GM03348 (cell line): ENCODE measurements at regions not wholly inside any gene's neighbourhood (a gene's known extent, or its start where the extent isn't known, plus 50 kb on each side); places are given as distances from the start of the nearest gene placed in this dataset.
"Not testable (repeated sequence)": the region's sequence is repeated elsewhere in the genome, so short reads cannot be mapped to it uniquely, and the experiment has no call there.

Source experiments
- DNase-seq: peaks from one replicate; pipeline ENCODE4 v3.0.0; 2012; ENCODE audit warnings: low spot score

- DNase-seq, result no peak
These were observed 427.0 kb upstream of the SPTLC3 start for GRCh38 chr20:12581644-12582289.

- not testable (repeated sequence) for DNase-seq
These were observed 426.1 kb upstream of the SPTLC3 start for GRCh38 chr20:12582710-12583109.

GRCh38 chr20:12591949-12592470 is 416.8 kb upstream of the SPTLC3 start:
- DNase-seq, result no peak

DNA sequence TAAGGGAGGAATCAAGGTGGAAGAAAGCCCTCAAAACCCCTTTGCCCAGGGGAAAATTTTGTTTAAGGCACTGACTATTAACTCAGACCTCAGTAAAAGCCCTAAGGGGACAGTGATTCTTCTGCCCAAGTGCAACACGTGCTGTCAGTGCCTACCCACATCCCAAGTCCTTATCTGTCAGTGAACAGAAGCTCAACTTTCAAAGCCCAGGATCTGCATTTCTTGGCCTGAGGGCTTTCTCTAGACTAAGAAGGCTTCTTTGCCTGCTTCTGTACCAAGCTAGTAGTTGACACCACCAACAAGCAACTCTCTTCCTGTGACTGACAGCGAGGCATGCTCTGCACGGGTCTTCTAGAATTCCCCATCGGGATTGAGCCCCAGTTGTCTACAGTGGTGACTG is 416.0 kb upstream of the SPTLC3 start:
- DNase-seq, result no peak

DNA sequence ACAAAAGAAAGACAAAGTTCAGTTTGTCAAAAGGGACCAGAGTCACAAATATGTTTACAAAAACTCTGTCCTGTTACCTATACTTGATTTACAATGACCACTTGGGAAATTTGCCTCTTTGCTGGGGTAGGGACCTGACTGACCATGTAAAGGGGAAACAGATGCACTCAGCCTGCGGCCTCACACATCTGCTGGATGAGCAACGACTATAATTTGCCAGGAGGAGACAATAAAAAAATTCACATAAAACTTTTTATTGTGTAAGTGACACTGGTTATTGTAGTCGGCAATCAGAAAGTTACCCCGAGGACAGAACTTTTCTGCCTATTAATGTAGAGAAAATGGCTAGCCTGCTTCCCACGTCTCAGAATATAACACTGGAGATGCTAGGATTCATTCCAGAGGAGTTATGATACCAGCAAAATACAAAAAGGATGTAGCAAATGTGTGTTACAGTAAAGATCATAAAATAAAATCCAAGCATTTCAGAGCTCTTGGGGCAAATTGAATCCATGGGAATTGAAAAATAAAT is 415.4 kb upstream of the SPTLC3 start:
- DNase-seq, result no peak

- no peak for DNase-seq
These were observed 414.2 kb upstream of the SPTLC3 start for GRCh38 chr20:12594410-12595088.

GRCh38 chr20:12595841-12596240 is 412.9 kb upstream of the SPTLC3 start:
- DNase-seq, result no peak

- no peak for DNase-seq
These were observed 411.9 kb upstream of the SPTLC3 start for GRCh38 chr20:12596863-12597262.

- DNase-seq, result no peak
These were observed 411.2 kb upstream of the SPTLC3 start for GRCh38 chr20:12597551-12597950.

DNA sequence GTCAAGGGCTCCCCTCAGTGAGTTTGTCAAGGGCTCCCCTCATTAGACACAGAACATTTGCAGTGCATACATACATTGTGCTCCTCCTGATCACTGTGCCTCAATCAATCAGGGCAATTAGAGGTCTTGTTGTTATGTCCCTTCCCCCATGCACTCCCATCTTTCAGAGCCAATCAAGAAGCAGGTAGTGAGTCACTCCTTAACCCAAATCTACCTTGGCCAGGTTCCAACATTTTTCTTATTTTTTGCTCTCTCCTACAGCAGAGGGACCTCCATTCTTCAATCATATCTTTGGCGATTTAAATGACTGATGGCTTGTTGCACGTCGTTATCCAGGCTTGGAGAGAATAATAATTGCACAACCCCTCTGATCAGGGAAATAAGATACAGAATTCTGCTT is 409.9 kb upstream of the SPTLC3 start:
- DNase-seq, result no peak

GRCh38 chr20:12599494-12599893 is 409.3 kb upstream of the SPTLC3 start:
- no peak for DNase-seq

DNA sequence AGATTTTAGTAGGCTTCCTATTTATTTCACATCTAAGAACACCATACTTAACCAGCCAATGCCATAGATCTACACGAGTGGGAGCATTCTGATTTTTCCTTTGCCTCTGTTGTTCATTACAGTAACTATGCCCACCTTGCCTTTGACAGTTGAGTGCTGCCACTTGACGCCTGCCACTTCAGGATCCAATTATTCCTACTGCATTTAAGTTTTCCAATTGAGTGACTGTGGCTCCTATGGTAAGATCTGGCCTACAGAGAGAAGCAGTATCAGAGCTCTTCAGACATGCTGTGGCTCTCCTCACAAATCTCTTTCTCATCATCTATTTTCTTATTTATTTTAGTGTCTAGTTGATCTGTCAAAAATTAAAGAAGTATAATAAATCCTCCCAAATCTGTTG is 403.0 kb upstream of the SPTLC3 start:
- DNase-seq, result no peak

DNA sequence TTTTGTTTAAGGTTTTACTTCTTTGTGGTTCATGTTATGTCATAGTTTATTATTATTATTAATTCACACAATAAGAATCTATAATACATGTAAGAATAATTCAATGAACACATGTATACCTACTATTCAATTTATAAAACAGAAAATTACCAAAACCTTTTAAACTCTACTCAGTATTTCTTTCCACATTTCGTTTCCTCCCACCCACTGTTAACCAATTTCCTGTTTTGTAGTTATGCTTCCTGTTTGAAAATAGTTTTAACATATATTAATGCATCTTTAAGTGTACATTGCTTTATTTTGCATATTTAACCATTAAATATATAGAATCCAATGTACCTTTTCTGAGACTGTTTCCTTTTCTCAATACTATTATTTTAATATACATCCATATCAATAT is 397.9 kb upstream of the SPTLC3 start:
- no peak for DNase-seq

- no peak for DNase-seq
These were observed 394.0 kb upstream of the SPTLC3 start for GRCh38 chr20:12614764-12615163.

GRCh38 chr20:12617076-12617475 is 391.7 kb upstream of the SPTLC3 start:
- no peak for DNase-seq

DNA sequence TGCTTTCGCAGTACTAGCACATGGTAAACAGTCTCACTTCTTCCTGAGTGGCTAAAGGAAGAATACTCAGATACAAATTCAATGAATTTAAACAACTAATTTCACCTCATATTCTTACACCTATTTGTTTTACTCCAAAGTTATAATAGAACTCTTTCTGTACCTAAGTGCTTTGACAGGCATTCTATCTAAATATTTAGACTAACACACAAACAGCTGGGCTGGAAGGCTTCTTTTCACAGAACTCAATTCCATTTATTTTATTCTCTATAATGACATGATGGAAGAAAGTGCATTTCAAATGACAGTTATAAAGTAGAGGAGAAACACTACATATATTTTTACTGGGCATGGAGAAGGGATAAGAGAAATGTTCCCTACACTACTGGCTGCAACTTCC is 384.9 kb upstream of the SPTLC3 start:
- DNase-seq, result no peak

- no peak for DNase-seq
These were observed 381.3 kb upstream of the SPTLC3 start for GRCh38 chr20:12627485-12627884.

- DNase-seq, result no peak
These were observed 370.0 kb upstream of the SPTLC3 start for GRCh38 chr20:12638633-12639312.

DNA sequence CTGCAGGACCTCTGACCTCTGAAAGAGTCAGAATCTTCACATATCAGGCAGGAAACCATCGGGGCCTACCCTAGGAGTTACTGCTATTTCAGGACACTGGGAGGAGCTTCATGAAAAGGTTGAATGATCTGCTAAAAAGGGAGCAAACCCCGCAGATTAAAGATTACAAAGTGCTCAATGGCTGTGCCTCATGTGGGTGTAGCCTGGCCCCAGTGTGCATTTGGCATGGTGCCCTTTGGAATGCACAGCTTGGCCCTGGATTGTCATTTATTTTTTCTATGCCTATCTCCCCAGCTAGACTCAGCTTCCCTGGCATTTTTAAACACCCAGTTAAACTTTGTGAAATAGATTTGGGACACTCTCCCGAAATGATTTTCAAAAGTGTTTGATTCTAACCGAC is 368.5 kb upstream of the SPTLC3 start:
- DNase-seq, result no peak

GRCh38 chr20:12641619-12642018 is 367.2 kb upstream of the SPTLC3 start:
- no peak for DNase-seq

GRCh38 chr20:12644461-12644860 is 364.3 kb upstream of the SPTLC3 start:
- no peak for DNase-seq

- DNase-seq, result no peak
These were observed 359.5 kb upstream of the SPTLC3 start for GRCh38 chr20:12649234-12649633.

- no peak for DNase-seq
These were observed 355.1 kb upstream of the SPTLC3 start for GRCh38 chr20:12653642-12654041.
